GM12865 (cell line): ENCODE measurements at regions not wholly inside any gene's neighbourhood (a gene's known extent, or its start where the extent isn't known, plus 50 kb on each side); places are given as distances from the start of the nearest gene placed in this dataset.

Experiments used
- DNase-seq: peaks from one replicate; pipeline ENCODE4 v3.0.0; 2010; ENCODE audit warnings: low read depth
- H3K4me3 ChIP-seq: 2 replicates; pipeline ENCODE4 v1.5.1; 2011; ENCODE audit warnings: mild to moderate bottlenecking, low read depth, low read length, control low read depth
- TF ChIP-seq, protein P1 (sequence below): IDR thresholded peaks from 2 replicates; pipeline ENCODE4 v1.5.1; 2011; ENCODE audit warnings: low read length, control low read depth, low read depth, inconsistent platforms; ENCODE audit not compliant: insufficient read depth; ENCODE audit errors: missing control alignments

DNA sequence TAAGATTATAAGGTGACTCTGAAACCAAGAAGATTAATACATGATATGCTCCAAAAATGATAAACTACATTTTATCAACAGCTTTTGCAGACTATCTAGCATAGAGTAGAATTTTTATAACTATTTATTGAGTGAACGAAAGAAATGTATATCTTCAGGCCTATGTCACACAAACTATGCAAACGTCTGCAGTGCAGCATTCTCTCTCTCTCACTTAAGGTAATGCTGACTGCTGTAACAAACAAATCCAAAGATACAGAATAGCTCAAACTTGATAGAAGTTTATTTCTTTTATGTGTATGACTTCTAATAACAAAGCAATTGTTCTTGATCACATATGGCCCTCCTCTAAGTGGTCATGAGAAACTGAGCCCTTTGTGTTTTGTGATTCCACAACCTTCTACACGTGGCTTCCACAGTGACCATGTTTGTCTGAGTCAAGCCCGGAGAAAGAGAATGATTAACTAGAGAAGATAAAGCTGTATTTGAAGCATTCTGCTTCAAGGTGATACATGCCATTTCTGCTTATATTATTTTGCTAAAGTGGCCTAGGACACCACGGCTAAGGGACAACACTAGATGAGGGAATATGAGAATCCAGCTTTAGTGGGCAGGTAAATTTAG lies 1352.7 kb upstream of the TMEM132C start:
- TF ChIP-seq, protein P1, sequence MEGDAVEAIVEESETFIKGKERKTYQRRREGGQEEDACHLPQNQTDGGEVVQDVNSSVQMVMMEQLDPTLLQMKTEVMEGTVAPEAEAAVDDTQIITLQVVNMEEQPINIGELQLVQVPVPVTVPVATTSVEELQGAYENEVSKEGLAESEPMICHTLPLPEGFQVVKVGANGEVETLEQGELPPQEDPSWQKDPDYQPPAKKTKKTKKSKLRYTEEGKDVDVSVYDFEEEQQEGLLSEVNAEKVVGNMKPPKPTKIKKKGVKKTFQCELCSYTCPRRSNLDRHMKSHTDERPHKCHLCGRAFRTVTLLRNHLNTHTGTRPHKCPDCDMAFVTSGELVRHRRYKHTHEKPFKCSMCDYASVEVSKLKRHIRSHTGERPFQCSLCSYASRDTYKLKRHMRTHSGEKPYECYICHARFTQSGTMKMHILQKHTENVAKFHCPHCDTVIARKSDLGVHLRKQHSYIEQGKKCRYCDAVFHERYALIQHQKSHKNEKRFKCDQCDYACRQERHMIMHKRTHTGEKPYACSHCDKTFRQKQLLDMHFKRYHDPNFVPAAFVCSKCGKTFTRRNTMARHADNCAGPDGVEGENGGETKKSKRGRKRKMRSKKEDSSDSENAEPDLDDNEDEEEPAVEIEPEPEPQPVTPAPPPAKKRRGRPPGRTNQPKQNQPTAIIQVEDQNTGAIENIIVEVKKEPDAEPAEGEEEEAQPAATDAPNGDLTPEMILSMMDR = no peak
- no peak for DNase-seq
- no peak overlapping the region for H3K4me3 ChIP-seq

DNA sequence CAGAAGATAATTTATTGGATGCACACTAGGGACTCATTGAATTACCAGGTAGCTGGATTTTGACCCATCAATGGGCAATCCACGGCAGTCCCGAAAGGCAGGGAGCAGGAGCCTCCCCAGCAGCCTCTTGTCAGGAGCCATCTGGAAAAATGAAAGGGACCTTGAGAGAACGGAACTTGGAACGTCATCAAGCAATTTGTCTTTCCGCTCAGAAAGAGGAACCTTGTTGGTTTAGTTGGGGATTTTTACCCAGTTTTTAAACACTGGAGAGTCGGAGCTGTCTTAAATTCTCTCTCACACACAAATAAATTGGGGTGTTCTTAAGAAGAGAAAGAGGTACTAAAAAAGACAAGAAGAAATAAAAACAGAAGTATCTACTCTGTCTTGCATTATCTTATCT lies 1351.7 kb upstream of the TMEM132C start:
- TF ChIP-seq, protein P1 = no peak
- H3K4me3 ChIP-seq = peak overlapping the region; percentile 4; the same call in 1 of the 2 replicates
- DNase-seq = peak; percentile 25

DNA sequence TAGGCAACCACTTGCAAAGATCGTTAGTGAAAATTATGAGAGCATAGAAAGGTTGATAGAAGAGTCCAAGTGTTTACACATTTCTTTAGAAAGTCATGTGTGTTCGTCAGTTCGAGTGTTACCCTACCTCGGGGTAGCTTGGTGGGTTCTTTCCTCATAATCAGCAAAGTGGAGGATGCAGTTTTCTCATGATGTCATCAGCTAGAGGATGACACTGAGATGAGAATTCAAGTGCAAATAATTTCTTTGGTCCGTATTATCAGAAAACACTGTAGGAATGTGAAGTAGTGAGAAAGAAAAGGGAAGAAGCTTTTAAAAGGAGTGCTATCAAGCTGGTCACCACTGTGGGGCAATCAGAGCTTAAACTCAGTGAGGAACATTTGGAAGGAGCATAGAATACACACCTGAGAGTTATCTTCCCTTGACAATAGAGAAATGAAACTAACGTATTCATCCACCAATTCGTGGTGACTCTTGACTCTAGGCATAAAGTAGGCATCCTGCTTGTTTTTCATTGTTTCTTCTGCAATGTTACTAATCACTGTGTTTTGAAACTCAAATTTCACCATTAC lies 1340.9 kb upstream of the TMEM132C start:
- peak; percentile 68 for DNase-seq
- TF ChIP-seq, protein P1 = peak; percentile 32
- H3K4me3 ChIP-seq = no peak overlapping the region

DNA sequence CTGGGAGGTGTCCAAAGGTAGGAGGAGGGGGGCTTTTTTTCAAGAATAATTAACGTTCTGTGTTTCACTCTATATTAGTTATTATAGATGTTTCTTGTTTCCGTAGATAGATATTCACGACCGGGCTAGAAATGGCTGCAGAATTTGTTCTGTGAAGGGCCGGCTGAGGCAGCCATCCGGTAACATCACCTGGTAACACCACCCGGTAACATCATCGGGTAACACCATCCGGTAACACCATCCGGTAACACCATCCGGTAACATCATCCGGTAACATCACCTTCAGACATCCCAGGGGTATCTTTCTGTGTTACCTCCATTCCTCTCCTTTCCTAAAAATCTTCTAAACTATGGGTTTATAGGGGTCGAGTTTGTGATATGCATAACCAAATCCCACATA lies 1336.7 kb upstream of the TMEM132C start:
- DNase-seq = no peak

DNA sequence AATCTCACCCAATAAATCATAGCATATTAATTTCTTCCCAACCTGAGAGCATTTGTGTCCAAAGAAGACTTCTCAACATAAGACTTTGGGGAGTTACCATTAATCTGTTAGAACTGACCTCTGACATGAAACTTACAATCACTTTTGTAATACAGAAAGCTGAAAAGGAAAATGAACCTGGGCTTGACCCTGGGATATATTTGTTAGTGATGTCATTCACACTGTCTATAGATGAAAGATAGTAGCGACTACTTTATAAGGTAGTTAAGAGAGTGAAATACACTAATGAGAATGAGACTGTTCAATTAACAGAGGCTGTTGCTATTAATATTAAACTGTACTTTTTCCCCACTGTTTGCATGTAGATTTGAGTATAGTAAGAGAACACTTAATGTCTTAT lies 1334.8 kb upstream of the TMEM132C start:
- H3K4me3 ChIP-seq = no peak overlapping the region
- TF ChIP-seq, protein P1 = no peak
- no peak for DNase-seq

More for the DNA sequence above, 1336.7 kb upstream of the TMEM132C start:
- H3K4me3 ChIP-seq = no peak overlapping the region
- TF ChIP-seq, protein P1 = no peak

DNA sequence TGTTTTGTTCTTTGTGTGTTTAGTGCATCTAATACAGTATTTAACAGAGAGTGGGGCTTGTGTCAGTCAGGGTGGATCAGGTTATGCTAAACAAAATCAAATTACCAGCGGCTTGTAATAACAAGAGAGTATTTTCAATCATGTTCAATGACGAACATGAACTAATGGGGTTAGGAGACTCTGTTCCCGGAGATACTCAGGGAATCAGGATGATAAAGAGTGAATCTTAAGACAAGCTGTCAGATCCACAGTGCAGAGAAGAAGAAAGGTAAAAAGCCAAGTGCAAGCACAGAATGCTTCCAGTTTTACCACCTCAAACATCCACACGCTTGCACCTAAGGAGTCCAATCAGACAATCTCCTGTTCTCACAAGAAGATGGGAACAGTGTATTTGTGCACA lies 1331.5 kb upstream of the TMEM132C start:
- DNase-seq = no peak
- H3K4me3 ChIP-seq = no peak overlapping the region
- TF ChIP-seq, protein P1 = no peak
